ENCODE measurements at regions not wholly inside any gene's neighbourhood (a gene's known extent, or its start where the extent isn't known, plus 50 kb on each side); places are given as distances from the start of the nearest gene placed in this dataset.
"Not testable (repeated sequence)": the region's sequence is repeated elsewhere in the genome, so short reads cannot be mapped to it uniquely, and the experiment has no call there.

GRCh38 chr18:65592435-65592834 lies 158.4 kb upstream of the CDH7 start:
- FAIRE-seq = no peak
- intact Hi-C loops (cut with DNase I) = no loop called here
- no peaks in the 10 kb centered on the region for H3K9me3 ChIP-seq (ENCODE audit: control insufficient read depth in 2 of 3, insufficient read depth in 1 of 3, low read length in 3 of 3)
- H3K27ac ChIP-seq (ENCODE audit: low read depth in 2 of 2, low read length in 2 of 2) = no peak overlapping the region
- no peaks in the 10 kb centered on the region for H3K36me3 ChIP-seq (ENCODE audit: control insufficient read depth in 2 of 3, insufficient read depth in 3 of 3, low read length in 3 of 3)
- peak in 1 of 5 donors; percentile 8 for DNase-seq
- no peaks in the 10 kb centered on the region for H3K4me1 ChIP-seq (ENCODE audit: control insufficient read depth in 2 of 3, insufficient read depth in 2 of 3, low read depth in 1 of 3, low read length in 3 of 3)
- no peak overlapping the region for H3K9ac ChIP-seq (ENCODE audit: low read length in 3 of 3)
- H3K27me3 ChIP-seq (ENCODE audit: control insufficient read depth, insufficient read depth, low read length) = no peaks in the 10 kb centered on the region
- no peak overlapping the region for H3K4me3 ChIP-seq (ENCODE audit: low read length in 3 of 3)
- TF ChIP-seq, protein P1, sequence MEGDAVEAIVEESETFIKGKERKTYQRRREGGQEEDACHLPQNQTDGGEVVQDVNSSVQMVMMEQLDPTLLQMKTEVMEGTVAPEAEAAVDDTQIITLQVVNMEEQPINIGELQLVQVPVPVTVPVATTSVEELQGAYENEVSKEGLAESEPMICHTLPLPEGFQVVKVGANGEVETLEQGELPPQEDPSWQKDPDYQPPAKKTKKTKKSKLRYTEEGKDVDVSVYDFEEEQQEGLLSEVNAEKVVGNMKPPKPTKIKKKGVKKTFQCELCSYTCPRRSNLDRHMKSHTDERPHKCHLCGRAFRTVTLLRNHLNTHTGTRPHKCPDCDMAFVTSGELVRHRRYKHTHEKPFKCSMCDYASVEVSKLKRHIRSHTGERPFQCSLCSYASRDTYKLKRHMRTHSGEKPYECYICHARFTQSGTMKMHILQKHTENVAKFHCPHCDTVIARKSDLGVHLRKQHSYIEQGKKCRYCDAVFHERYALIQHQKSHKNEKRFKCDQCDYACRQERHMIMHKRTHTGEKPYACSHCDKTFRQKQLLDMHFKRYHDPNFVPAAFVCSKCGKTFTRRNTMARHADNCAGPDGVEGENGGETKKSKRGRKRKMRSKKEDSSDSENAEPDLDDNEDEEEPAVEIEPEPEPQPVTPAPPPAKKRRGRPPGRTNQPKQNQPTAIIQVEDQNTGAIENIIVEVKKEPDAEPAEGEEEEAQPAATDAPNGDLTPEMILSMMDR (IDR thresholded peaks at IDR 0.05; ENCODE audit: borderline replicate concordance, extremely low read depth, insufficient read depth) = no peak

- H3K9ac ChIP-seq (ENCODE audit: low read length in 3 of 3) = no peak overlapping the region
- H3K4me1 ChIP-seq (ENCODE audit: control insufficient read depth in 2 of 3, insufficient read depth in 2 of 3, low read depth in 1 of 3, low read length in 3 of 3) = no peaks in the 10 kb centered on the region
- FAIRE-seq = no peak
- H3K36me3 ChIP-seq (ENCODE audit: control insufficient read depth in 2 of 3, insufficient read depth in 3 of 3, low read length in 3 of 3) = no peaks in the 10 kb centered on the region
- H3K27me3 ChIP-seq (ENCODE audit: control insufficient read depth, insufficient read depth, low read length) = no peaks in the 10 kb centered on the region
- no peaks in the 10 kb centered on the region for H3K9me3 ChIP-seq (ENCODE audit: control insufficient read depth in 2 of 3, insufficient read depth in 1 of 3, low read length in 3 of 3)
- DNase-seq = no peak
- intact Hi-C loops (cut with DNase I) = no loop called here
- no peak overlapping the region for H3K27ac ChIP-seq (ENCODE audit: low read depth in 2 of 2, low read length in 2 of 2)
- TF ChIP-seq, protein P1 (IDR thresholded peaks at IDR 0.05; ENCODE audit: borderline replicate concordance, extremely low read depth, insufficient read depth) = no peak
- H3K4me3 ChIP-seq (ENCODE audit: low read length in 3 of 3) = no peak overlapping the region
Observed at GRCh38 chr18:65587491-65587890, 163.3 kb upstream of the CDH7 start.

DNA sequence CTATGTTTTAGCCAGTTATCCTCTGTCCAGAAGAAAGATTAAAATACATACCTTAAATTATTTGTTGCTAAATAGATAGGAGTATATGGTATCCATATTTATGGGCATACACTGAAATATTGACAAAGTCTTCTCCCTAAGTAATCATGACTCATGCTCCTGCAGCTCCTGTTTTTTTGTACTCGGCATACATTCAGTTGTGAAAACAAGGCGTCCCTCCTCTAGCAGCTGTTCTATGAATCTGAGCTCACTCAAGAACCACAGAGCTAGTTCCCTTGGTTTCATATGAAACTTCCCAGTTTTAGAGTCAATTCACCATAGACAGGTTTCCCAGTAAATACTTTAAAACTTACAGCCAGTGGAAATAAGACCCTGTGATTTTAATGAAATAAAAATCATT lies 168.7 kb upstream of the CDH7 start:
- intact Hi-C loops (cut with DNase I) = not testable (repeated sequence)

DNA sequence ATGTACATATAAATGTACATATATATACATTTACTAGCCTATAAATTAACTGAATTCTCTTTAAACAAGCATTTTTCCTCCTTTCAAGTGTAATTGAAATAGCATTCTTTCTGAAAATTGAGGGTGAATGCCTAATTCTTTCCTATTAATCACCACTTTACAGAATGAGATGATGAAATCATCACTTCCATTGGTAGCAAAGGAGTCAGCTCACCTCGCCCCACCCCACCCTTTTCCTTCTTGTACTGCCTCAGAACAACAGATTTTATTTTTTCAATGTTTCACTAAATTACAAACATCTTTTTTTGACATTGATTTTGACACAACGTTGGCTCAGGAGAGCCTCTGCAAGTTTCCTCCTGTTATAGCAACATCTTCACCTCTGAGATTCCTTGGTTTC lies 181.9 kb upstream of the CDH7 start:
- Histone ChIP-seq H3K4me3 (ENCODE audit: low read length in 3 of 3) (no peak overlapping the region), H3K36me3 (ENCODE audit: control insufficient read depth in 2 of 3, insufficient read depth in 3 of 3, low read length in 3 of 3) (no peaks in the 10 kb centered on the region), H3K27me3 (ENCODE audit: control insufficient read depth, insufficient read depth, low read length) (no peaks in the 10 kb centered on the region), H3K9ac (ENCODE audit: low read length in 3 of 3) (no peak overlapping the region), H3K27ac (ENCODE audit: low read depth in 2 of 2, low read length in 2 of 2) (no peak overlapping the region), H3K9me3 (ENCODE audit: control insufficient read depth in 2 of 3, insufficient read depth in 1 of 3, low read length in 3 of 3) (no peaks in the 10 kb centered on the region), H3K4me1 (ENCODE audit: control insufficient read depth in 2 of 3, insufficient read depth in 2 of 3, low read depth in 1 of 3, low read length in 3 of 3) (no peaks in the 10 kb centered on the region)
- DNase-seq = no peak
- intact Hi-C loops (cut with DNase I) = no loop called here
- TF ChIP-seq, protein P1 (IDR thresholded peaks at IDR 0.05; ENCODE audit: borderline replicate concordance, extremely low read depth, insufficient read depth) = no peak
- FAIRE-seq = no peak

More for the DNA sequence above, 168.7 kb upstream of the CDH7 start:
- not testable (repeated sequence) for H3K4me3 ChIP-seq (ENCODE audit: low read length in 3 of 3); H3K9me3 ChIP-seq (ENCODE audit: control insufficient read depth in 2 of 3, insufficient read depth in 1 of 3, low read length in 3 of 3); DNase-seq; H3K27me3 ChIP-seq (ENCODE audit: control insufficient read depth, insufficient read depth, low read length); H3K27ac ChIP-seq (ENCODE audit: low read depth in 2 of 2, low read length in 2 of 2); H3K9ac ChIP-seq (ENCODE audit: low read length in 3 of 3); FAIRE-seq; H3K4me1 ChIP-seq (ENCODE audit: control insufficient read depth in 2 of 3, insufficient read depth in 2 of 3, low read depth in 1 of 3, low read length in 3 of 3); H3K36me3 ChIP-seq (ENCODE audit: control insufficient read depth in 2 of 3, insufficient read depth in 3 of 3, low read length in 3 of 3)

All from kidney (tissue), 13 donors.